H1 (cell line): ENCODE measurements at regions not wholly inside any gene's neighbourhood (a gene's known extent, or its start where the extent isn't known, plus 50 kb on each side); places are given as distances from the start of the nearest gene placed in this dataset.

Source experiments
- BCL11A ChIP-seq, 2 experiments: IDR thresholded peaks; one replicate each; pipeline ENCODE4 v1.6.1; 2011; ENCODE audit warnings: low read depth in 2 of 2, low read length in 2 of 2, mild to moderate bottlenecking in 2 of 2
- CHD2 ChIP-seq: IDR thresholded peaks from 2 replicates; pipeline ENCODE4 v1.6.1; 2012; ENCODE audit warnings: low read length, improper control_type of control experiment
- CTCF ChIP-seq, 3 experiments: IDR thresholded peaks; 1 replicate in 2 of 3; 2 replicates in 1 of 3; pipeline versions ENCODE4 v1.5.1 to v1.6.1; 2011; ENCODE audit warnings: low read length in 3 of 3, mild to moderate bottlenecking in 3 of 3, inconsistent platforms in 2 of 3, low read depth in 1 of 3, moderate library complexity in 1 of 3; ENCODE audit not compliant: insufficient read depth in 1 of 3; ENCODE audit errors: control extremely low read depth in 1 of 3
- EGR1 ChIP-seq: IDR thresholded peaks from 2 replicates; pipeline ENCODE4 v1.6.1; 2011; ENCODE audit warnings: low read depth, low read length, borderline replicate concordance
- EZH2 ChIP-seq: fragments of 200-600 bp; sonication (generic); IDR thresholded peaks from 2 replicates; pipeline ENCODE4 v1.7.1; 2012; ENCODE audit warnings: low read depth, mild to moderate bottlenecking, moderate library complexity, low read length, inconsistent platforms; ENCODE audit not compliant: severe bottlenecking
- MAX ChIP-seq: IDR thresholded peaks from 2 replicates; pipeline ENCODE4 v1.6.1; 2012; ENCODE audit warnings: inconsistent platforms
- POLR2A ChIP-seq, 2 experiments: IDR thresholded peaks; 1 replicate in 1 of 2; 2 replicates in 1 of 2; pipeline ENCODE4 v1.6.1; 2011; ENCODE audit warnings: low read depth in 2 of 2, low read length in 2 of 2, mild to moderate bottlenecking in 2 of 2; ENCODE audit errors: control extremely low read depth in 1 of 2
- POLR2AphosphoS5 ChIP-seq: IDR thresholded peaks from 2 replicates; pipeline ENCODE4 v1.6.1; 2011; ENCODE audit warnings: low read depth, low read length
- RNF2 ChIP-seq: fragments of 200-900, 300-1000 bp; sonication (generic); IDR thresholded peaks from 2 replicates; pipeline ENCODE4 v1.7.1; 2016; ENCODE audit warnings: borderline replicate concordance, low read depth, mild to moderate bottlenecking, antibody characterized with exemption, low read length; ENCODE audit not compliant: poor library complexity, severe bottlenecking; ENCODE audit errors: missing control alignments

- TF ChIP-seq POLR2A (IDR thresholded peaks at IDR 0.05; ENCODE audit: control extremely low read depth in 1 of 2, low read depth in 2 of 2, low read length in 2 of 2) (no peak), CTCF (IDR thresholded peaks at IDR 0.05; ENCODE audit: control extremely low read depth in 1 of 3, insufficient read depth in 1 of 3, low read depth in 1 of 3, low read length in 3 of 3) (no peak), MAX (no peak), RNF2 (no peak), BCL11A (IDR thresholded peaks at IDR 0.05; ENCODE audit: low read depth in 2 of 2, low read length in 2 of 2) (no peak), EZH2 (no peak), EGR1 (no peak), CHD2 (no peak), POLR2AphosphoS5 (no peak)
Observed at GRCh38 chr12:46916796-46917419, 91.1 kb upstream of the SLC38A4 start.
